22Rv1 (cell line): ENCODE measurements at regions not wholly inside any gene's neighbourhood (a gene's known extent, or its start where the extent isn't known, plus 50 kb on each side); places are given as distances from the start of the nearest gene placed in this dataset.

ENCODE experiments used
- ZFX ChIP-seq: fragments of 450-650 bp; IDR thresholded peaks from 2 replicates; pipeline ENCODE4 v1.6.1; 2017; ENCODE audit warnings: antibody characterized with exemption, borderline replicate concordance
- TF ChIP-seq, protein P1 (sequence below): fragments of 450-650 bp; IDR thresholded peaks from 2 replicates; pipeline ENCODE4 v1.5.1; 2017; ENCODE audit warnings: mild to moderate bottlenecking

GRCh38 chr4:56118055-56118454 is 169.3 kb downstream of the CEP135 start:
- TF ChIP-seq, protein P1, sequence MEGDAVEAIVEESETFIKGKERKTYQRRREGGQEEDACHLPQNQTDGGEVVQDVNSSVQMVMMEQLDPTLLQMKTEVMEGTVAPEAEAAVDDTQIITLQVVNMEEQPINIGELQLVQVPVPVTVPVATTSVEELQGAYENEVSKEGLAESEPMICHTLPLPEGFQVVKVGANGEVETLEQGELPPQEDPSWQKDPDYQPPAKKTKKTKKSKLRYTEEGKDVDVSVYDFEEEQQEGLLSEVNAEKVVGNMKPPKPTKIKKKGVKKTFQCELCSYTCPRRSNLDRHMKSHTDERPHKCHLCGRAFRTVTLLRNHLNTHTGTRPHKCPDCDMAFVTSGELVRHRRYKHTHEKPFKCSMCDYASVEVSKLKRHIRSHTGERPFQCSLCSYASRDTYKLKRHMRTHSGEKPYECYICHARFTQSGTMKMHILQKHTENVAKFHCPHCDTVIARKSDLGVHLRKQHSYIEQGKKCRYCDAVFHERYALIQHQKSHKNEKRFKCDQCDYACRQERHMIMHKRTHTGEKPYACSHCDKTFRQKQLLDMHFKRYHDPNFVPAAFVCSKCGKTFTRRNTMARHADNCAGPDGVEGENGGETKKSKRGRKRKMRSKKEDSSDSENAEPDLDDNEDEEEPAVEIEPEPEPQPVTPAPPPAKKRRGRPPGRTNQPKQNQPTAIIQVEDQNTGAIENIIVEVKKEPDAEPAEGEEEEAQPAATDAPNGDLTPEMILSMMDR: no peak
- no peak for TF ChIP-seq ZFX
